GM19239 (cell line): ENCODE measurements at regions not wholly inside any gene's neighbourhood (a gene's known extent, or its start where the extent isn't known, plus 50 kb on each side); places are given as distances from the start of the nearest gene placed in this dataset.

Source experiments
- DNase-seq: peaks from one replicate; pipeline ENCODE4 v3.0.0; 2011; ENCODE audit warnings: low spot score; ENCODE audit not compliant: insufficient read length
- FAIRE-seq: peaks from 2 replicates; lab custom pipeline; 2011; peaks lifted over from hg19 to GRCh38; lab: Jason Lieb, UNC

GRCh38 chr12:92299344-92299743 lies 153.7 kb upstream of the BTG1 start:
- FAIRE-seq (no peak), DNase-seq (no peak)

DNA sequence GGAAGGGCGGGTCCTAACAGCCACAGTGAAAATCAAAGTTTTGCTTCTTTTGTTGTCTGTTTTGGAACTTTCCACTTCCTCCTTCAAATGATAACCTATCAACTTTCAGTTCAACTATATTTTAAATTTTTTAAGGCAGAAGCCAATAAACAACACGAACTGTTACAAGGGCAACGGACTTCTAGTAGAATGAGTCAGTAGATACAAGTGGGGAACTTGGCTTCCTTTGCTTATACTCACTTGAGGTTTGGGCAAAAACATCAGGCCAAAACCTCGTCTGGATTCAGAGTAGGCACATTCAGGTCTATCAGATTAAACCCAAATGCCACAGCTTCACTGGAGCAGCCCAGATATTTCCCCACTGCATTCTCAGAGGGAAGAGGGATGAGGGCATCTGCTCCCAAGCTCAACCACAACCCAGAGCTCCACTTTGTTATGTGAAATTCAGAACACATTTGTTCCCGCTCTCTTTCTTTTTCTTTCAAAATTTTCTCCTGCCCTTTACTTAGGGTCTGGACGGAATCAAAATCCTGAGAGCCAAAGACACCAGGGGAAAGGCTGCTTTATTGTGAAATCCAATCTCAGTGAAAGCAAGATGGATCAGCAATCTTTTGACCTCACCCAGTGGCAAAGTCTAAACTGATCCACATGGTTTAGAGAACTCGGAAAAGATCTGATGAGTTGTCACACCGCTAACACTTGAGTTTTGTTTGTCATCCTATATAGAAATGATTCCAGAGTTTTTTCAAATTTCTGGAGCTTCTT lies 152.5 kb upstream of the BTG1 start:
- FAIRE-seq (peak; percentile 64), DNase-seq (no peak)

- FAIRE-seq (no peak), DNase-seq (no peak)
These were observed 151.8 kb upstream of the BTG1 start for GRCh38 chr12:92297405-92297804.

- no peak for FAIRE-seq
- DNase-seq = no peak
These were observed 149.9 kb upstream of the BTG1 start for GRCh38 chr12:92295523-92295922.

DNA sequence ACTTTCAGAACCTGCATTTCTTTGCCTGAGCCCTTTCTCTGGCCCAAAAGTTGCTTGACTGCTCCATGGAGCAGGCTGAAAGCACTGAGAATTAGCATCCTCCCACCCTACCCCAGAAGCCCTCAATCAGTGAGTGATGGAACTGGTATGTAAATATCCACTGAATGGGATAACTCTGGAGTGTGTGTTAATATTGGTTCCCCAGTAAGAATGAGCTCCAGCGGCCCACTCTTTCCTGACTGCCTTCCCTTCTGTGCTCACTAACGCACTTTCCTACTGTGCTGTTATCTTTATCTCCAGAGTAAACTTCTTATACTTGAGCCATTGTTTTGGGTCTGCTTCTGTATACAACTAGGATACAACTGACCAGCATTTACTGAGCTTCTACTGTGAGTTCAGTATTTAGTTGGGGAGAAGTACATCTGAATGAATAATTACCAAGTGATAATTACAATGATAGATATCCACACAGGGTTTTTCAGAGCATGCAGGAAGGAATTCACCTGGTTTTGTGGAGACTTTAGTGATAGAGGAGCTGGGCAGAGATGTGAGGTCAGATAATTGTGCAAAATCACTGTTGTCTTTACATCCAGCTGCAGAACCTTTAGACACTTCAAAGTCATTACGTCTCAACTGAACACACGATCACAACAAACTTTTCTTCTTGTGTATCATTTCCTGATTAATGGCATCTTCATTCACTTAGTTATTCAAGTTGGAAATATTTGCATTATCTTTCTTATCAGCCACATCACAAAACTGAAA lies 149.2 kb upstream of the BTG1 start:
- no peak for DNase-seq
- no peak for FAIRE-seq

DNA sequence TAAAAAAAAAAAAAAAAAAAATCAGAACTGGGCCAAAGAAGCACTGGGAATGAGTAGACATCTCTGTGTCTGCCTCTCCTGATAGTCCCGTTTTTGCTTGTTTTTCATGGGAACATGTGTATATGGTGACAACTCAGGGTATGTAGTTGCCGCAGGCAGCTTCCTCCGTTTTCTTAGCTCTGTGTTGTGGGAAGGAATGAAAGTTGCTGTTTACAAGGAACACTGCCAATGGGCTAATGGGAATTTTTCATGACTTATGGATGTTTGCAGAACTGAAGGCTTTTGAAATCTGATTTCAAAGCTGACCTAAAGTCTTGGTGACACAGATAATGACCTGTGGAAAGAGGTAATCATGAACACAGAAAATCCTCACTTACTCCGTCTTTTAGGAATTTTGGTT lies 146.4 kb upstream of the BTG1 start:
- FAIRE-seq (peak; percentile 18), DNase-seq (no peak)

DNA sequence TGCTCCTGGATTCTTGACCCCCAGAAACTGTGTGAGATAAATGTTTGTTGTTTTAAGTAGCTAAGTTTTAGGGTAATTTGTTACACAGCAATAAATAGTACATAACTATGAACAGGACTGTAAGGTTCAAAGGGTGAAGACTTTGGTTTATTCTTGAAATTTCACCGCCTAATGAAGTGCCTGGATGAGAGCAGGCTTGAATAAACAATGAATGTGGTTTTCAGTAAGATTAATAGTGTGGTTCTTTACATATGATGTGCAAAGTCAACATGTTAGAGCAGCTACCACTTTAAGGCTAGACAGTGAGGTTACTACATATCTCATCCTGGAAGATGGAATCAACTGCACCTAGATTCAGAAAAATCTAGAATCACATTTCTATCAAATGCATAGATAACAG lies 145.2 kb upstream of the BTG1 start:
- no peak for DNase-seq

DNA sequence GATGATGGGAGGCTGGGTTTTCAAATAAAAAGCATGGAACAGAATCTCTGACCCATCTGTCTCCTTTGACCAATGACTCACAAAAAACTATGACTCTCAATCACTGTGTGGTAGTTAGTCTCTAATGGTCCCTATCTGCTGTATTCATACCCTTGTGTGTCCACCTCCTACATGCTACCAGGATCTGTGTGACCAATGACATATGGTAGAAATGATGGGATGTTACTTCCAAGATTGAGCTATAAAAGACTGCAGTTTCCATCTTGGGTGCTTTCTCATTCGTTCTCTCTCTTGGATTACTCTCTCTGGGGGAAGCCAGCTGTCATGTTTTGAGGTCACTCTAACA lies 144.7 kb upstream of the BTG1 start:
- DNase-seq (no peak), FAIRE-seq (no peak)

More for the DNA sequence above, 145.2 kb upstream of the BTG1 start:
- FAIRE-seq = no peak

DNA sequence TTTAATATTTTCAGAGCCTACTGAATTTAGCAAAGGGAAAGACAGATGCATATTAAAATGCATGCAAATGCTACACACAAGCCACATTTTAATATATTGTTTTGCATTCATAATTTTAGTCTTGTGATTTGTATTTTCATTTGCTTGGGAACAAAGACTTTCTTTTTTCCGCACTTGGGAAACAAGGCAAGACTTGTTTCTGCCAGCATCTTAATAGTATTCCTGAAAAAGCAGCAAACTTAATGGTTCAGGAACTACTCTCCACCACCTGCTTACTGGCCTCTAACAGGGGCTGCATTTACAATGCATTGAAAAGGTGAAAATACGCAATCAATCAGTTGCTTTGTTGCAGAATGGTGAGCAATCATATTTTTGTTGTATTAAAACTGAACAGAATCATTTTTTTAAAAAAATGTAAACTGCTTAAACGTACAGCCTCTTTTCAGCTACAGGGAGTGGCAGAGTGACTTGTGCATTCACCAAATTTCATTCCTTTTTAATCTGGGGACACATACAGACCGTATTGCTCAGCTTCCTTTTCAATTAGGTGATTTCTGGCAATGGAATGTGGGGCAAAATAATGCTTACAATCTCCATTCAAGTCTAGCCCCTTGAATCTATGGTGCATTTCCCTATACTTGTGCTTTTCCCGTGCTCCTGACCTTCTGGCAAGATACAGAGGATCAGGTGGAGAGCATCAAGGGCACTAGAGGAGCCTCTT lies 144.1 kb upstream of the BTG1 start:
- no peak for FAIRE-seq
- no peak for DNase-seq

GRCh38 chr12:92288561-92288960 lies 142.9 kb upstream of the BTG1 start:
- DNase-seq = no peak
- FAIRE-seq = no peak

DNA sequence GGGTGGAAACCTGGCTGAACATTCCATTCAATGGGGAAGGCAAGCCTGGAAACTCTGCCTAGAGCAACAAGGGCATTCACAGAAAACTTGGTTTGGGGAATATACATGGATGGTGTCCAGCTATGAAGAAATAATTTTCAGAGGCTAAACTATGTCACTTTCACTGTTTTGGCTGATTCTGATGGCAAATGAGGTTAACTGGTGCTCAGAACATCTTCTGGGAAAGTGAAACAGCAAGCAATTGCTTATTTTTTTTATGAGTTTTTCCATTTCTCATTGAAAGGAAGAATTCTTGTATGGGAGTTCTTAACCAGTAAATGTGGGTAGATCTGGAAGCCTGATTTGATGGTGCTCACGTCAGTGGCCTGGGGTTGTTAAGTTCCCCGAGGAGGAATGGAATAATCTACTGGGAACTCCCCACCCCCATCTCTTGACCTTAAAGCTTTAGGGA lies 132.8 kb upstream of the BTG1 start:
- no peak for DNase-seq
- FAIRE-seq = no peak

- FAIRE-seq (no peak), DNase-seq (no peak)
These were observed 132.1 kb upstream of the BTG1 start for GRCh38 chr12:92277795-92278194.

GRCh38 chr12:92276276-92276675 lies 130.6 kb upstream of the BTG1 start:
- FAIRE-seq (no peak), DNase-seq (no peak)

- DNase-seq = no peak
- FAIRE-seq = no peak
These were observed 130.0 kb upstream of the BTG1 start for GRCh38 chr12:92275443-92276154.

GRCh38 chr12:92273076-92273475 lies 127.4 kb upstream of the BTG1 start:
- DNase-seq (no peak), FAIRE-seq (no peak)

- no peak for FAIRE-seq
- DNase-seq = no peak
These were observed 126.7 kb upstream of the BTG1 start for GRCh38 chr12:92272061-92272964.

DNA sequence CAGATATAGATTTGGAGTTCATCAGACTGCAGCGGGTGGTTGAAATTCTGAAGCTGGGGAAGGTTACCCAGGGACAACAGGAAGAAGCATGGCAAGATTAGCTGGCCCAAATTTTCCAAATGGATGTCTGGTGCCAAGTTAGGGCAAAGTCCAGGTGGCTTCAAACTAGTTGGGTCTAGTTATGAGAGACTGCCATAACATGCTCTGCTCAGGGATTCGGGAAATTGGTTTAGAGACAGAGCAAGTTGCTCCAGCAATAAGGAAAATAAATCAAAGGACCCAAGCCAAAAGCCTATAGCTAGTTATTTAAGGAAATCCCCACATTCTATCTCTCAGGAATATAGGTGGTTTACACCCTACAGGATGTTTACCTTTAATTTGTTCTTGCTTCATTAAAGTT lies 125.7 kb upstream of the BTG1 start:
- FAIRE-seq (no peak), DNase-seq (no peak)

DNA sequence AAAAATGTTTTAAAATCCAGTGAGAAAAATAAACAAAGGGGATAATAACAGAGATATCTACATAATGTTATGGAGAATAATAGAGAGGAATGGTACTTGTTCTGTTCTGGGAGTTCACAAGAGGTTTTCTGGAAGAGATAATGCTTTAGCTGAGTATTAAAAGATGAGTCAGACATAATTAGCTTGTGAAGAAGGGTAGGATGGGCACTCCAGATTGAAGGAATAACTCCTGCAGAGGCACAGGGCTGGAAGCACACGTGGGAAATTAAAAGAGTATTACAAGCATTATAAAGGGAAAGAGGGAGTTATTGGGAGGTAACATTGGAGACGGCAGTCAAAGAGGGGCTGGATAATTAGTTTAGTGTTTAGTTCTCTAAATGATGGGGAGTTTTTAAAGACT lies 124.9 kb upstream of the BTG1 start:
- DNase-seq (no peak), FAIRE-seq (no peak)

GRCh38 chr12:92268946-92269345 lies 123.3 kb upstream of the BTG1 start:
- FAIRE-seq (no peak), DNase-seq (no peak)

DNA sequence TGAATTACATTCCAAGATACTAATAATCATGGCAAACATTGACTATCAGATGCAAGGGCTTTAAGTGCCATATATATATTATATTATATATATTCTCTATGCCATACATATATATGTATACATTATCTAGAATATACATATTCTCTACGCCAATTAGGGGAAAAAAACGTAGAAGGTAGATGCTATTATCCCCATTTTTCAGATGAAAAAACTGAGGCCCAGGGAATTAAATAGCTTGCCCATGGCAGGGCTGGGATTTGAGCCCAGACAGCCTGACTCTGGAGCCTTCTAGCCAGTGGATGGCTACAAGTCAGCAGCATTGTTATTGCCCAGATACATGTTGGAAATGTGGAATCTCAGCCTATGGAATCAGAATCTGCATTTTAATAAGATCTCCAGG lies 116.0 kb upstream of the BTG1 start:
- DNase-seq = no peak
- no peak for FAIRE-seq
